H1 (cell line): ENCODE measurements at regions not wholly inside any gene's neighbourhood (a gene's known extent, or its start where the extent isn't known, plus 50 kb on each side); places are given as distances from the start of the nearest gene placed in this dataset.

Experiments
- CTCF ChIP-seq, 3 experiments: IDR thresholded peaks; 1 replicate in 2 of 3; 2 replicates in 1 of 3; pipeline versions ENCODE4 v1.5.1 to v1.6.1; 2011; ENCODE audit warnings: low read length in 3 of 3, mild to moderate bottlenecking in 3 of 3, inconsistent platforms in 2 of 3, low read depth in 1 of 3, moderate library complexity in 1 of 3; ENCODE audit not compliant: insufficient read depth in 1 of 3; ENCODE audit errors: control extremely low read depth in 1 of 3
- POLR2A ChIP-seq, 2 experiments: IDR thresholded peaks; 1 replicate in 1 of 2; 2 replicates in 1 of 2; pipeline ENCODE4 v1.6.1; 2011; ENCODE audit warnings: low read depth in 2 of 2, low read length in 2 of 2, mild to moderate bottlenecking in 2 of 2; ENCODE audit errors: control extremely low read depth in 1 of 2
- SIN3A ChIP-seq, 2 experiments: IDR thresholded peaks in 1 of 2; conservative IDR thresholded peaks in 1 of 2; 2 replicates each; pipeline ENCODE4 v1.6.1; 2011 to 2012; ENCODE audit warnings: low read length in 2 of 2, improper control_type of control experiment in 1 of 2, low read depth in 1 of 2, mild to moderate bottlenecking in 1 of 2
- SP2 ChIP-seq: IDR thresholded peaks from 2 replicates; pipeline ENCODE4 v1.6.1; 2012; ENCODE audit warnings: mild to moderate bottlenecking, low read length, inconsistent platforms

- TF ChIP-seq CTCF (IDR thresholded peaks at IDR 0.05; ENCODE audit: control extremely low read depth in 1 of 3, insufficient read depth in 1 of 3, low read depth in 1 of 3, low read length in 3 of 3), result no peak
- TF ChIP-seq POLR2A (IDR thresholded peaks at IDR 0.05; ENCODE audit: control extremely low read depth in 1 of 2, low read depth in 2 of 2, low read length in 2 of 2), result no peak
- no peak for TF ChIP-seq SP2
- no peak for TF ChIP-seq SIN3A (conservative IDR thresholded peaks at IDR 0.05 in 1 of 2, IDR thresholded peaks at IDR 0.05 in 1 of 2; ENCODE audit: low read depth in 1 of 2, low read length in 2 of 2)
These were observed 85.2 kb upstream of the PPARA start for GRCh38 chr22:46064966-46065666.
